ENCODE measurements at regions not wholly inside any gene's neighbourhood (a gene's known extent, or its start where the extent isn't known, plus 50 kb on each side); places are given as distances from the start of the nearest gene placed in this dataset.

DNA sequence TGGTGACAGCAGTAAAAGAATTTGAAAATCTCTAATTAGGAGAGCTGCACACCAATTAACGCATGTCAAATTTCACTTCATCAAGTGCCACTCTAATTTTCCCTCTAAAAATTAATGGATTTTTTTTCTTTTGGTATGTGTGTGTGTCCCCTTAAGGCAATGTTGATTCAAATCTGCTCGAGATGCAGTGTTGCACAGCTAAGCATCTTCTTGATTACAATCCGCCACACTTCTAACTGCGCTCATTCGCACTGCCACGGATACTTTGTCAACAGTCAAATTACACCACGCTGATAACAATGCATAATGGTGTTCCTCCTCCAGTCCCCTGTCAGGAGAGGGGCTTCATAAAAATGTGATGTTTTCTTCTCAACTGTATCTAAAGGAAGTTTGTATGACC lies 261.4 kb downstream of the MEIS1 start:
- Mint-ChIP-seq H3K9me3 (no peaks in the 10 kb centered on the region), H3K27me3 (ENCODE audit: low read depth in 2 of 2) (no peaks in the 10 kb centered on the region), H3K4me1 (no peaks in the 10 kb centered on the region), H3K4me3 (no peak overlapping the region), H3K27ac (no peak overlapping the region), H3K36me3 (no peaks in the 10 kb centered on the region)
- DNase-seq (no peak), ATAC-seq (no peak)
- WGBS (ENCODE audit: insufficient coverage) = 95% methylated on average over 6 of the region's 7 CpGs
- Histone ChIP-seq H3K27me3 (ENCODE audit: control insufficient read depth, insufficient read depth, low read length) (no peaks in the 10 kb centered on the region), H3K4me1 (ENCODE audit: control insufficient read depth, insufficient read depth, low read length) (no peaks in the 10 kb centered on the region), H3K36me3 (ENCODE audit: control insufficient read depth, insufficient read depth, low read length) (no peaks in the 10 kb centered on the region), H3K9me3 (ENCODE audit: control insufficient read depth, insufficient read depth, low read length) (no peaks in the 10 kb centered on the region), H3K27ac (ENCODE audit: low read length) (no peak overlapping the region), H3K4me3 (ENCODE audit: low read length) (no peak overlapping the region)
- intact Hi-C loops (cut with micrococcal nuclease) = no loop called here
- TF ChIP-seq, protein P1, sequence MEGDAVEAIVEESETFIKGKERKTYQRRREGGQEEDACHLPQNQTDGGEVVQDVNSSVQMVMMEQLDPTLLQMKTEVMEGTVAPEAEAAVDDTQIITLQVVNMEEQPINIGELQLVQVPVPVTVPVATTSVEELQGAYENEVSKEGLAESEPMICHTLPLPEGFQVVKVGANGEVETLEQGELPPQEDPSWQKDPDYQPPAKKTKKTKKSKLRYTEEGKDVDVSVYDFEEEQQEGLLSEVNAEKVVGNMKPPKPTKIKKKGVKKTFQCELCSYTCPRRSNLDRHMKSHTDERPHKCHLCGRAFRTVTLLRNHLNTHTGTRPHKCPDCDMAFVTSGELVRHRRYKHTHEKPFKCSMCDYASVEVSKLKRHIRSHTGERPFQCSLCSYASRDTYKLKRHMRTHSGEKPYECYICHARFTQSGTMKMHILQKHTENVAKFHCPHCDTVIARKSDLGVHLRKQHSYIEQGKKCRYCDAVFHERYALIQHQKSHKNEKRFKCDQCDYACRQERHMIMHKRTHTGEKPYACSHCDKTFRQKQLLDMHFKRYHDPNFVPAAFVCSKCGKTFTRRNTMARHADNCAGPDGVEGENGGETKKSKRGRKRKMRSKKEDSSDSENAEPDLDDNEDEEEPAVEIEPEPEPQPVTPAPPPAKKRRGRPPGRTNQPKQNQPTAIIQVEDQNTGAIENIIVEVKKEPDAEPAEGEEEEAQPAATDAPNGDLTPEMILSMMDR (IDR thresholded peaks at IDR 0.05) = no peak

DNA sequence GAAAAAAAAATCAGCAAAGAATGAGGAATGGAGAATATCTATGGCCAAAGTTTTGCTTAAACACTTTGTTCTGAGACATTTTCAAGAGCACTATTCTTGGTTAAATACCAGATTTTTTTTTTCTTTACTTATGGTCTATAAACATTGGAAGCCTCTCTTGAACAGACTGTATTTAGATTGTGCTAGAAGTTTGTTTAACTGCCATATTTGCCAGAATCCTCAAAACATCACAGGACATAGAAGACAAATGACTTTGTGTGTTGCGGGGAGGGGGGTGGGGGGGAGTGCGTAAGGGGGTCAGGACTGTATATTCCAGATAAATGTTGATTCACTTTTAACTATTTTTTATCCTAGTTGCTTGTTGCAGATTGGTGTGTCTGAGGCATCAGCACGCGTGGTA lies 262.0 kb downstream of the MEIS1 start:
- Mint-ChIP-seq H3K27me3 (ENCODE audit: low read depth in 2 of 2) (no peaks in the 10 kb centered on the region), H3K27ac (no peak overlapping the region), H3K36me3 (no peaks in the 10 kb centered on the region), H3K4me1 (no peaks in the 10 kb centered on the region), H3K4me3 (no peak overlapping the region), H3K9me3 (no peaks in the 10 kb centered on the region)
- H3K36me3 ChIP-seq (ENCODE audit: control insufficient read depth, insufficient read depth, low read length) = no peaks in the 10 kb centered on the region
- no peaks in the 10 kb centered on the region for H3K4me1 ChIP-seq (ENCODE audit: control insufficient read depth, insufficient read depth, low read length)
- no peak overlapping the region for H3K27ac ChIP-seq (ENCODE audit: low read length)
- ATAC-seq = no peak
- H3K4me3 ChIP-seq (ENCODE audit: low read length) = no peak overlapping the region
- no CpG with 5 or more reads among the region's 4 CpGs for whole genome bisulfite sequencing (ENCODE audit: insufficient coverage)
- H3K9me3 ChIP-seq (ENCODE audit: control insufficient read depth, insufficient read depth, low read length) = no peaks in the 10 kb centered on the region
- DNase-seq = no peak
- TF ChIP-seq, protein P1 (IDR thresholded peaks at IDR 0.05) = no peak
- intact Hi-C loops (cut with micrococcal nuclease) = no loop called here
- H3K27me3 ChIP-seq (ENCODE audit: control insufficient read depth, insufficient read depth, low read length) = no peaks in the 10 kb centered on the region

DNA sequence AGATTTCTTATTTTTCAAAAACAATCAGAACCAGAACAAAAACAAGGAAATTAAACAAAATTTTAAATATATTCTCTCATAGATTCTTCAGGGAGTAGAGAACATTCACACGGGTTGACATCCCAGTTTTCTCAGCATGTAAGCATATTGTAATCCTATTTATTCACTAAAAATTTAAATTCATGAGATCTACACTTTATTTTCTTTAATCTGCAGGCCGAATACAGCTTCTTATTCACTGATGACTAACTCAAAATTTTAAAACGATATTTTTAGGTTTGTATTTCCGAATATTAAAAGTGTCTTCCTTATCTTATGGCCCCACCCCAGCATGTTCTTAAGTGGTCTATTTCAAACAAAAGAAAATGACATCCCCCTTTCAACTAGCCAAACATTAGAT lies 262.4 kb downstream of the MEIS1 start:
- Histone ChIP-seq H3K27ac (ENCODE audit: low read length) (no peak overlapping the region), H3K4me3 (ENCODE audit: low read length) (no peak overlapping the region), H3K27me3 (ENCODE audit: control insufficient read depth, insufficient read depth, low read length) (no peaks in the 10 kb centered on the region), H3K36me3 (ENCODE audit: control insufficient read depth, insufficient read depth, low read length) (no peaks in the 10 kb centered on the region), H3K4me1 (ENCODE audit: control insufficient read depth, insufficient read depth, low read length) (no peaks in the 10 kb centered on the region), H3K9me3 (ENCODE audit: control insufficient read depth, insufficient read depth, low read length) (no peaks in the 10 kb centered on the region)
- TF ChIP-seq, protein P1 (IDR thresholded peaks at IDR 0.05) = no peak
- DNase-seq (no peak), ATAC-seq (no peak)
- Mint-ChIP-seq H3K27me3 (ENCODE audit: low read depth in 2 of 2) (no peaks in the 10 kb centered on the region), H3K36me3 (no peaks in the 10 kb centered on the region), H3K4me3 (no peak overlapping the region), H3K4me1 (no peaks in the 10 kb centered on the region), H3K9me3 (peaks cover 0 to 2% of the 10 kb centered on the region in 2 donors), H3K27ac (no peak overlapping the region)
- intact Hi-C loops (cut with micrococcal nuclease) = no loop called here
- WGBS (ENCODE audit: insufficient coverage) = 86% methylated on average over 4 of the region's 4 CpGs

DNA sequence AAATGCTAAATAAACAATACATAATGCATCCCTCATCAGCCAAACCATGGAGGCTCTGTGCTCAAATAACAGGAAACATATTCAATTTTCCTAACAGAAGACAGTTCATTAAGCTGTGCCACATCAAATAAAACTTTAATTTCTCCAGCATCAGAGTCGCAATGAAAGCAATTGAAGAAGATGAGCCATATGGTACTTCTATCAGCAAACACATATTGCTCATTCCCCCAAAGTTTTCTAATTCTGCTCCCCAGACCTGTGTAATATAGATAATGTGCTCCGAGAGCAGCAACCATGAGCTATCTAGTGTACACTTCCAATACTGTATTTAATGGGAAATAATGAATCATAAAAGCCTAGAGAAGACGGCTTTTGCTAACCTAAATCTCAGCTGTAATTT lies 263.2 kb downstream of the MEIS1 start:
- Mint-ChIP-seq H3K4me3 (no peak overlapping the region), H3K27me3 (ENCODE audit: low read depth in 2 of 2) (no peaks in the 10 kb centered on the region), H3K9me3 (peaks cover 0 to 2% of the 10 kb centered on the region in 2 donors), H3K27ac (no peak overlapping the region), H3K36me3 (no peaks in the 10 kb centered on the region), H3K4me1 (no peaks in the 10 kb centered on the region)
- H3K4me3 ChIP-seq (ENCODE audit: low read length) = no peak overlapping the region
- no peaks in the 10 kb centered on the region for H3K27me3 ChIP-seq (ENCODE audit: control insufficient read depth, insufficient read depth, low read length)
- H3K4me1 ChIP-seq (ENCODE audit: control insufficient read depth, insufficient read depth, low read length) = no peaks in the 10 kb centered on the region
- H3K9me3 ChIP-seq (ENCODE audit: control insufficient read depth, insufficient read depth, low read length) = no peaks in the 10 kb centered on the region
- ATAC-seq (no peak), DNase-seq (no peak)
- WGBS (ENCODE audit: insufficient coverage) = 100% methylated on average over 2 of the region's 3 CpGs
- intact Hi-C loops (cut with micrococcal nuclease) = no loop called here
- TF ChIP-seq, protein P1 (IDR thresholded peaks at IDR 0.05) = no peak
- H3K27ac ChIP-seq (ENCODE audit: low read length) = no peak overlapping the region
- no peaks in the 10 kb centered on the region for H3K36me3 ChIP-seq (ENCODE audit: control insufficient read depth, insufficient read depth, low read length)

Measured in natural killer cell (primary cell).